WTC11 (cell line): ENCODE measurements at regions not wholly inside any gene's neighbourhood (a gene's known extent, or its start where the extent isn't known, plus 50 kb on each side); places are given as distances from the start of the nearest gene placed in this dataset.

Experiments used
- ATAC-seq: fragments of 200-7000 bp; cut with Tn5 transposase; 2 replicates; pipeline ENCODE4 v1.10.0; 2021; ENCODE audit warnings: mild to moderate bottlenecking, moderate library complexity
- CTCF ChIA-PET: fragments of 300-600 bp; sonication (Branson Sonifier 250); formaldehyde crosslinking; loops from one replicate; lab custom pipeline; 2021; ENCODE audit warnings: antibody characterized with exemption; lab: Charles Lee
- POLR2A ChIA-PET: fragments of 350-600 bp; sonication (Branson Sonifier 250); formaldehyde crosslinking; loops from one replicate; lab custom pipeline; 2021; ENCODE audit warnings: antibody characterized with exemption; lab: Charles Lee
- DNase-seq: peaks from one replicate; pipeline ENCODE4 v3.0.0; 2021; ENCODE audit warnings: low spot score
- H3K27ac Mint-ChIP-seq: 2 replicates; pipeline ENCODE4 v1.8.0; 2021; ENCODE audit warnings: mixed read lengths
- H3K27me3 Mint-ChIP-seq: 2 replicates; pipeline ENCODE4 v1.8.0; 2021; ENCODE audit warnings: low read depth, mild to moderate bottlenecking, moderate library complexity, mixed read lengths
- H3K36me3 Mint-ChIP-seq: 2 replicates; pipeline ENCODE4 v1.8.0; 2021; ENCODE audit warnings: mixed read lengths
- H3K4me1 Mint-ChIP-seq: 2 replicates; pipeline ENCODE4 v1.8.0; 2022; ENCODE audit warnings: mixed read lengths
- H3K4me3 Mint-ChIP-seq: 2 replicates; pipeline ENCODE4 v1.8.0; 2021; ENCODE audit warnings: mild to moderate bottlenecking, moderate library complexity, mixed read lengths
- H3K9me3 Mint-ChIP-seq: 2 replicates; pipeline ENCODE4 v1.8.0; 2021; ENCODE audit warnings: mixed read lengths
- EMX1 ChIP-seq: fragments of 250-450 bp; sonication (Bioruptor Pico); IDR thresholded peaks from 2 replicates; pipeline ENCODE4 v1.8.0; 2021; ENCODE audit warnings: mild to moderate bottlenecking
- FOXP1 ChIP-seq: sonication (generic); formaldehyde crosslinking; IDR thresholded peaks from 2 replicates; pipeline ENCODE4 v1.8.0; 2022; ENCODE audit warnings: missing genetic modification reagents, mild to moderate bottlenecking, moderate library complexity, borderline replicate concordance
- JUN ChIP-seq: sonication (generic); formaldehyde crosslinking; IDR thresholded peaks from 2 replicates; pipeline ENCODE4 v1.8.0; 2023; ENCODE audit warnings: mild to moderate bottlenecking, missing genetic modification reagents
- KAT7 ChIP-seq: sonication (generic); formaldehyde crosslinking; IDR thresholded peaks from 2 replicates; pipeline ENCODE4 v1.8.1; 2023; ENCODE audit warnings: missing genetic modification reagents, mild to moderate bottlenecking, borderline replicate concordance
- MXD4 ChIP-seq: fragments of 250-450 bp; sonication (Bioruptor Pico); IDR thresholded peaks from 2 replicates; pipeline ENCODE4 v1.8.0; 2021; ENCODE audit warnings: mild to moderate bottlenecking, moderate library complexity, borderline replicate concordance
- OVOL2 ChIP-seq: fragments of 250-450 bp; sonication (Bioruptor Pico); IDR thresholded peaks from 2 replicates; pipeline ENCODE4 v1.9.0; 2021; ENCODE audit warnings: mild to moderate bottlenecking, borderline replicate concordance
- SMAD3 ChIP-seq: sonication (generic); formaldehyde crosslinking; IDR thresholded peaks from 2 replicates; pipeline ENCODE4 v1.8.0; 2022; ENCODE audit warnings: missing genetic modification reagents, mild to moderate bottlenecking, borderline replicate concordance
- SOX15 ChIP-seq: fragments of 250-450 bp; sonication (Bioruptor Pico); IDR thresholded peaks from 2 replicates; pipeline ENCODE4 v1.9.0; 2021; ENCODE audit warnings: mild to moderate bottlenecking
- TEAD1 ChIP-seq: sonication (generic); formaldehyde crosslinking; IDR thresholded peaks from 2 replicates; pipeline ENCODE4 v1.8.0; 2022; ENCODE audit warnings: mild to moderate bottlenecking, missing genetic modification reagents
- TP53 ChIP-seq: sonication (generic); formaldehyde crosslinking; IDR thresholded peaks from 2 replicates; pipeline ENCODE4 v1.8.1; 2023; ENCODE audit warnings: mild to moderate bottlenecking, missing genetic modification reagents
- ZBTB21 ChIP-seq: sonication (generic); formaldehyde crosslinking; IDR thresholded peaks from 2 replicates; pipeline ENCODE4 v1.8.1; 2023; ENCODE audit warnings: mild to moderate bottlenecking, missing genetic modification reagents, borderline replicate concordance
- ZNF121 ChIP-seq: sonication (generic); formaldehyde crosslinking; IDR thresholded peaks from 2 replicates; pipeline ENCODE4 v1.8.0; 2023; ENCODE audit warnings: missing genetic modification reagents
- ZNF232 ChIP-seq: sonication (generic); formaldehyde crosslinking; IDR thresholded peaks from 2 replicates; pipeline ENCODE4 v1.8.0; 2022; ENCODE audit warnings: mild to moderate bottlenecking, missing genetic modification reagents
- ZNF396 ChIP-seq: fragments of 250-450 bp; sonication (Bioruptor Pico); IDR thresholded peaks from 2 replicates; pipeline ENCODE4 v1.8.0; 2021; ENCODE audit warnings: mild to moderate bottlenecking, moderate library complexity, borderline replicate concordance
- TF ChIP-seq, protein P1 (sequence below): sonication (generic); formaldehyde crosslinking; IDR thresholded peaks from 2 replicates; pipeline ENCODE4 v1.8.0; 2022; ENCODE audit warnings: mild to moderate bottlenecking, missing genetic modification reagents
- TF ChIP-seq, protein P2 (sequence below): sonication (generic); formaldehyde crosslinking; IDR thresholded peaks from 2 replicates; pipeline ENCODE4 v1.8.1; 2023; ENCODE audit warnings: mild to moderate bottlenecking, missing genetic modification reagents
- TF ChIP-seq, protein P3 (sequence below): sonication (generic); formaldehyde crosslinking; IDR thresholded peaks from 2 replicates; pipeline ENCODE4 v1.8.1; 2022; ENCODE audit warnings: low read depth, missing genetic modification reagents, borderline replicate concordance
- TF ChIP-seq, protein P4 (sequence below): sonication (generic); formaldehyde crosslinking; IDR thresholded peaks from 2 replicates; pipeline ENCODE4 v1.8.0; 2022; ENCODE audit warnings: mild to moderate bottlenecking, missing genetic modification reagents
- TF ChIP-seq, protein P5 (sequence below): fragments of 250-450 bp; sonication (Bioruptor Pico); IDR thresholded peaks from 2 replicates; pipeline ENCODE4 v1.9.0; 2021; ENCODE audit warnings: mild to moderate bottlenecking, borderline replicate concordance
- TF ChIP-seq, protein P6 (sequence below): sonication (generic); formaldehyde crosslinking; IDR thresholded peaks from 2 replicates; pipeline ENCODE4 v1.8.0; 2023; ENCODE audit warnings: missing genetic modification reagents, mild to moderate bottlenecking, borderline replicate concordance

DNA sequence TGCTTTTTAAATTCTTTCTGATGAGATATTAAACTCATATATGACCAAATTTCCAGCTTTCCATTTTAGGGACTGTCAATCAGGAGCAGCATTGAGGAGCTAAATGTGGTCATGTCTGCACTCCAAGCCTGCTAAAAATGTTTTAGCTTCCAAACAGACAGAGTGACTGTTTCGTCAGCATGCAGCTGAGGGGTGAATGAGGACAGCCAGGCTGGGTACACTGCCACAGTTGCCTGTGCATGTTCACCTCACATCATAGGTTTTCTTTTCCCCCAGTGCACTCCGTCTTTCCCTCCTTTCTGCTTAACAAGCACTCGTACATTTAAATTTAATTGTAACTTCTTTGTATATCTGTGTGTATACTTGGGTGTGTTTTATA, 138.1 kb downstream of the ARRDC3 start:
- H3K36me3 Mint-ChIP-seq, result peaks cover 5% of the 10 kb centered on the region
- no peaks in the 10 kb centered on the region for H3K4me1 Mint-ChIP-seq
- TF ChIP-seq TP53 (CRISPR knock-in tag) (no peak), FOXP1 (CRISPR knock-in tag) (no peak), ZNF396 (CRISPR knock-in tag) (no peak), TEAD1 (no peak), OVOL2 (CRISPR knock-in tag) (no peak), ZNF121 (no peak), EMX1 (CRISPR knock-in tag) (no peak), SMAD3 (CRISPR knock-in tag) (no peak), MXD4 (CRISPR knock-in tag) (no peak), JUN (CRISPR knock-in tag) (no peak), KAT7 (CRISPR knock-in tag) (no peak)
- TF ChIP-seq, protein P1, sequence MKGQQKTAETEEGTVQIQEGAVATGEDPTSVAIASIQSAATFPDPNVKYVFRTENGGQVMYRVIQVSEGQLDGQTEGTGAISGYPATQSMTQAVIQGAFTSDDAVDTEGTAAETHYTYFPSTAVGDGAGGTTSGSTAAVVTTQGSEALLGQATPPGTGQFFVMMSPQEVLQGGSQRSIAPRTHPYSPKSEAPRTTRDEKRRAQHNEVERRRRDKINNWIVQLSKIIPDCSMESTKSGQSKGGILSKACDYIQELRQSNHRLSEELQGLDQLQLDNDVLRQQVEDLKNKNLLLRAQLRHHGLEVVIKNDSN, result no peak
- TF ChIP-seq, protein P2, sequence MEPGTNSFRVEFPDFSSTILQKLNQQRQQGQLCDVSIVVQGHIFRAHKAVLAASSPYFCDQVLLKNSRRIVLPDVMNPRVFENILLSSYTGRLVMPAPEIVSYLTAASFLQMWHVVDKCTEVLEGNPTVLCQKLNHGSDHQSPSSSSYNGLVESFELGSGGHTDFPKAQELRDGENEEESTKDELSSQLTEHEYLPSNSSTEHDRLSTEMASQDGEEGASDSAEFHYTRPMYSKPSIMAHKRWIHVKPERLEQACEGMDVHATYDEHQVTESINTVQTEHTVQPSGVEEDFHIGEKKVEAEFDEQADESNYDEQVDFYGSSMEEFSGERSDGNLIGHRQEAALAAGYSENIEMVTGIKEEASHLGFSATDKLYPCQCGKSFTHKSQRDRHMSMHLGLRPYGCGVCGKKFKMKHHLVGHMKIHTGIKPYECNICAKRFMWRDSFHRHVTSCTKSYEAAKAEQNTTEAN, result no peak
- TF ChIP-seq, protein P3, sequence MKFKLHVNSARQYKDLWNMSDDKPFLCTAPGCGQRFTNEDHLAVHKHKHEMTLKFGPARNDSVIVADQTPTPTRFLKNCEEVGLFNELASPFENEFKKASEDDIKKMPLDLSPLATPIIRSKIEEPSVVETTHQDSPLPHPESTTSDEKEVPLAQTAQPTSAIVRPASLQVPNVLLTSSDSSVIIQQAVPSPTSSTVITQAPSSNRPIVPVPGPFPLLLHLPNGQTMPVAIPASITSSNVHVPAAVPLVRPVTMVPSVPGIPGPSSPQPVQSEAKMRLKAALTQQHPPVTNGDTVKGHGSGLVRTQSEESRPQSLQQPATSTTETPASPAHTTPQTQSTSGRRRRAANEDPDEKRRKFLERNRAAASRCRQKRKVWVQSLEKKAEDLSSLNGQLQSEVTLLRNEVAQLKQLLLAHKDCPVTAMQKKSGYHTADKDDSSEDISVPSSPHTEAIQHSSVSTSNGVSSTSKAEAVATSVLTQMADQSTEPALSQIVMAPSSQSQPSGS (CRISPR knock-in tag), result no peak
- TF ChIP-seq, protein P4, sequence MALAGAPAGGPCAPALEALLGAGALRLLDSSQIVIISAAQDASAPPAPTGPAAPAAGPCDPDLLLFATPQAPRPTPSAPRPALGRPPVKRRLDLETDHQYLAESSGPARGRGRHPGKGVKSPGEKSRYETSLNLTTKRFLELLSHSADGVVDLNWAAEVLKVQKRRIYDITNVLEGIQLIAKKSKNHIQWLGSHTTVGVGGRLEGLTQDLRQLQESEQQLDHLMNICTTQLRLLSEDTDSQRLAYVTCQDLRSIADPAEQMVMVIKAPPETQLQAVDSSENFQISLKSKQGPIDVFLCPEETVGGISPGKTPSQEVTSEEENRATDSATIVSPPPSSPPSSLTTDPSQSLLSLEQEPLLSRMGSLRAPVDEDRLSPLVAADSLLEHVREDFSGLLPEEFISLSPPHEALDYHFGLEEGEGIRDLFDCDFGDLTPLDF (CRISPR knock-in tag), result no peak
- TF ChIP-seq, protein P5, sequence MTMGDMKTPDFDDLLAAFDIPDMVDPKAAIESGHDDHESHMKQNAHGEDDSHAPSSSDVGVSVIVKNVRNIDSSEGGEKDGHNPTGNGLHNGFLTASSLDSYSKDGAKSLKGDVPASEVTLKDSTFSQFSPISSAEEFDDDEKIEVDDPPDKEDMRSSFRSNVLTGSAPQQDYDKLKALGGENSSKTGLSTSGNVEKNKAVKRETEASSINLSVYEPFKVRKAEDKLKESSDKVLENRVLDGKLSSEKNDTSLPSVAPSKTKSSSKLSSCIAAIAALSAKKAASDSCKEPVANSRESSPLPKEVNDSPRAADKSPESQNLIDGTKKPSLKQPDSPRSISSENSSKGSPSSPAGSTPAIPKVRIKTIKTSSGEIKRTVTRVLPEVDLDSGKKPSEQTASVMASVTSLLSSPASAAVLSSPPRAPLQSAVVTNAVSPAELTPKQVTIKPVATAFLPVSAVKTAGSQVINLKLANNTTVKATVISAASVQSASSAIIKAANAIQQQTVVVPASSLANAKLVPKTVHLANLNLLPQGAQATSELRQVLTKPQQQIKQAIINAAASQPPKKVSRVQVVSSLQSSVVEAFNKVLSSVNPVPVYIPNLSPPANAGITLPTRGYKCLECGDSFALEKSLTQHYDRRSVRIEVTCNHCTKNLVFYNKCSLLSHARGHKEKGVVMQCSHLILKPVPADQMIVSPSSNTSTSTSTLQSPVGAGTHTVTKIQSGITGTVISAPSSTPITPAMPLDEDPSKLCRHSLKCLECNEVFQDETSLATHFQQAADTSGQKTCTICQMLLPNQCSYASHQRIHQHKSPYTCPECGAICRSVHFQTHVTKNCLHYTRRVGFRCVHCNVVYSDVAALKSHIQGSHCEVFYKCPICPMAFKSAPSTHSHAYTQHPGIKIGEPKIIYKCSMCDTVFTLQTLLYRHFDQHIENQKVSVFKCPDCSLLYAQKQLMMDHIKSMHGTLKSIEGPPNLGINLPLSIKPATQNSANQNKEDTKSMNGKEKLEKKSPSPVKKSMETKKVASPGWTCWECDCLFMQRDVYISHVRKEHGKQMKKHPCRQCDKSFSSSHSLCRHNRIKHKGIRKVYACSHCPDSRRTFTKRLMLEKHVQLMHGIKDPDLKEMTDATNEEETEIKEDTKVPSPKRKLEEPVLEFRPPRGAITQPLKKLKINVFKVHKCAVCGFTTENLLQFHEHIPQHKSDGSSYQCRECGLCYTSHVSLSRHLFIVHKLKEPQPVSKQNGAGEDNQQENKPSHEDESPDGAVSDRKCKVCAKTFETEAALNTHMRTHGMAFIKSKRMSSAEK (CRISPR knock-in tag), result no peak
- TF ChIP-seq, all 79 proteins: peak for 0
- POLR2A ChIA-PET, result interaction anchor here (1.6 kb wide), 1 partner anchor 135 kb away, joined by 10 read pairs; no protein-coding TSS in a partner anchor
- H3K9me3 Mint-ChIP-seq, result peaks cover 14% of the 10 kb centered on the region
- DNase-seq (no peak), ATAC-seq (no peak)
- CTCF ChIA-PET, result interaction anchor here (1.0 to 4.8 kb wide), 6 partner anchors 25 to 160 kb away, joined by 3 to 27 read pairs (median 3); no protein-coding TSS in a partner anchor
- no peak overlapping the region for H3K4me3 Mint-ChIP-seq
- no peak overlapping the region for H3K27ac Mint-ChIP-seq
- no peaks in the 10 kb centered on the region for H3K27me3 Mint-ChIP-seq

DNA sequence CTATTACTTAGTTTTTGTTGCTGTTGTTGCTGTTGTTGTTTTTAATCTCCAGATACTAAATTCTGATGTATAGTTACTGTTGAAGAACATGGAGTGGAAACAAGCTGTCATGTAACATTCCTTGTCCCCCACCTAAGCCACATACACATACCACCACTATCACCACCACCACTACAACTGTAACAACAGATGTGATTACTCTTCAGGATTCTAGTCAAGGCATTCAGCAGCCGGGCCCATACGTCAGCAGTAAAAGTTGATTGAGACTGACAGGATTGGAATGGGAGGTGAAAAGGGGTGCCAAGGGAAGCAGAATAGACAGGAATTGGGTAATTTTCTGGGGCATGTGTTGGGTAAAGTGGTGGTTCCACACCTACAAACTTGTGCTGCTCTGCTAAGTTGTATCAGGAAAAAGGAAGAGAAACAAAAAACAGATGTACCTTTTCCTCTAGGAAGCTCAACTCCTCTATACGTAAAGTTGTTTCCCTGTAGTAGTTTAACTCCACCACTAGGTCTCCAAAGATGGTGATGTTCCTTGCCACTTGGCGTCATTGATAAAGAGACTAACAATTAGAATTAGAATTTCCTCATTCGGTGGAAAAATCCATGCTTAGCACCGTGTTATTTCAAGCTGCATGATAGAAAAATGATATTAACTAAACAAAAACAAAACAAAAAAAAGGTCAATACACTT, 138.6 kb downstream of the ARRDC3 start:
- peak; percentile 79 for ATAC-seq
- CTCF ChIA-PET, result interaction anchor here (0.6 to 4.8 kb wide), 9 partner anchors 24 to 161 kb away, joined by 3 to 27 read pairs (median 3); no protein-coding TSS in a partner anchor
- no peak overlapping the region for H3K27ac Mint-ChIP-seq
- peaks cover 11% of the 10 kb centered on the region for H3K9me3 Mint-ChIP-seq
- POLR2A ChIA-PET, result interaction anchor here (1.6 kb wide), 1 partner anchor 136 kb away, joined by 10 read pairs; no protein-coding TSS in a partner anchor
- no peak overlapping the region for H3K4me3 Mint-ChIP-seq
- DNase-seq, result no peak
- H3K36me3 Mint-ChIP-seq, result peaks cover 5% of the 10 kb centered on the region
- H3K4me1 Mint-ChIP-seq, result no peaks in the 10 kb centered on the region
- no peaks in the 10 kb centered on the region for H3K27me3 Mint-ChIP-seq
- no peak for TF ChIP-seq SOX15 (CRISPR knock-in tag)
- TF ChIP-seq ZNF232 (CRISPR knock-in tag), result no peak
- TF ChIP-seq, protein P6, sequence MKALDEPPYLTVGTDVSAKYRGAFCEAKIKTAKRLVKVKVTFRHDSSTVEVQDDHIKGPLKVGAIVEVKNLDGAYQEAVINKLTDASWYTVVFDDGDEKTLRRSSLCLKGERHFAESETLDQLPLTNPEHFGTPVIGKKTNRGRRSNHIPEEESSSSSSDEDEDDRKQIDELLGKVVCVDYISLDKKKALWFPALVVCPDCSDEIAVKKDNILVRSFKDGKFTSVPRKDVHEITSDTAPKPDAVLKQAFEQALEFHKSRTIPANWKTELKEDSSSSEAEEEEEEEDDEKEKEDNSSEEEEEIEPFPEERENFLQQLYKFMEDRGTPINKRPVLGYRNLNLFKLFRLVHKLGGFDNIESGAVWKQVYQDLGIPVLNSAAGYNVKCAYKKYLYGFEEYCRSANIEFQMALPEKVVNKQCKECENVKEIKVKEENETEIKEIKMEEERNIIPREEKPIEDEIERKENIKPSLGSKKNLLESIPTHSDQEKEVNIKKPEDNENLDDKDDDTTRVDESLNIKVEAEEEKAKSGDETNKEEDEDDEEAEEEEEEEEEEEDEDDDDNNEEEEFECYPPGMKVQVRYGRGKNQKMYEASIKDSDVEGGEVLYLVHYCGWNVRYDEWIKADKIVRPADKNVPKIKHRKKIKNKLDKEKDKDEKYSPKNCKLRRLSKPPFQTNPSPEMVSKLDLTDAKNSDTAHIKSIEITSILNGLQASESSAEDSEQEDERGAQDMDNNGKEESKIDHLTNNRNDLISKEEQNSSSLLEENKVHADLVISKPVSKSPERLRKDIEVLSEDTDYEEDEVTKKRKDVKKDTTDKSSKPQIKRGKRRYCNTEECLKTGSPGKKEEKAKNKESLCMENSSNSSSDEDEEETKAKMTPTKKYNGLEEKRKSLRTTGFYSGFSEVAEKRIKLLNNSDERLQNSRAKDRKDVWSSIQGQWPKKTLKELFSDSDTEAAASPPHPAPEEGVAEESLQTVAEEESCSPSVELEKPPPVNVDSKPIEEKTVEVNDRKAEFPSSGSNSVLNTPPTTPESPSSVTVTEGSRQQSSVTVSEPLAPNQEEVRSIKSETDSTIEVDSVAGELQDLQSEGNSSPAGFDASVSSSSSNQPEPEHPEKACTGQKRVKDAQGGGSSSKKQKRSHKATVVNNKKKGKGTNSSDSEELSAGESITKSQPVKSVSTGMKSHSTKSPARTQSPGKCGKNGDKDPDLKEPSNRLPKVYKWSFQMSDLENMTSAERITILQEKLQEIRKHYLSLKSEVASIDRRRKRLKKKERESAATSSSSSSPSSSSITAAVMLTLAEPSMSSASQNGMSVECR (CRISPR knock-in tag), result no peak
- no peak for TF ChIP-seq ZBTB21 (CRISPR knock-in tag)
